ENCODE measurements at regions not wholly inside any gene's neighbourhood (a gene's known extent, or its start where the extent isn't known, plus 50 kb on each side); places are given as distances from the start of the nearest gene placed in this dataset.
"Not testable (repeated sequence)": the region's sequence is repeated elsewhere in the genome, so short reads cannot be mapped to it uniquely, and the experiment has no call there.

DNA sequence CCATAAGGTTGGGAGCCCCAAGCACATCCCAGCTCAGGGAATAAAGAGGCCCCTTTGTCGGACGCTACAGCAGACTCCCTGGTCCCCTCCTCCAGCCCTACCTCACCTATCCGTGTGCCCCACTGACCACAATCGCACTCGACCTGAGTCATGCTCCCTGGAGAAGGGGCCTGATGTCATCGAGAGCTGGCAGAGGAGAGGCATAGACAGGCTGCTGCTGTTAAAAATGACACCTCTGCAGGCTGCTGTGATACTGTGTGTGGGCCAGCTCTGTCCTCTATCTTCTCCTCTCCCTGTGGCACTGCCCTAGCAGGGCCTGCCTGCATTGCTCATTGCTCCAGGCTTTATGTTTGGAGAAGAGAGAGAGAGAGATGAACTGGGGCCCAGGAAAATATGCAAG, 123.4 kb upstream of the SYT13 start:
- no peak for DNase-seq (ENCODE audit: low spot score)

DNA sequence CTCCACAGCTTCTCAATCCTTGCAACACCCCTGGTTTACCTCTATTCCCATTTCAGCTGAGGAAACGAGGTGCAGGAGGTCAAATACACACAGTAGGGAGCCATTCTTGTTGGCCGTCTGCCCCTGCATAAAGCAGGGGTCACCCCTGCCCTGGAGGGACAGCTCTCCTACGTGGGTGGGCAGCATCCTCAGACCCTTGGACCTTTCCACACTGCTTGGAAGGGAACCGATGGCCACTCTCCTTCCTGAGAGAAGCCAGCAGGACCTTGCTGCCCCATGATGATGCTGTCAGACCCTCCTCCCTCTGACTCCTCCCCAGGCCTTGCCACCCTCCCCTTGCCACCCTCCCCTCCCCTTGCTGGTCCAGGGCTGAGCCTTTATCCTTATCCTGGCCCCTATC, 121.1 kb upstream of the SYT13 start:
- DNase-seq (ENCODE audit: low spot score), result no peak

DNA sequence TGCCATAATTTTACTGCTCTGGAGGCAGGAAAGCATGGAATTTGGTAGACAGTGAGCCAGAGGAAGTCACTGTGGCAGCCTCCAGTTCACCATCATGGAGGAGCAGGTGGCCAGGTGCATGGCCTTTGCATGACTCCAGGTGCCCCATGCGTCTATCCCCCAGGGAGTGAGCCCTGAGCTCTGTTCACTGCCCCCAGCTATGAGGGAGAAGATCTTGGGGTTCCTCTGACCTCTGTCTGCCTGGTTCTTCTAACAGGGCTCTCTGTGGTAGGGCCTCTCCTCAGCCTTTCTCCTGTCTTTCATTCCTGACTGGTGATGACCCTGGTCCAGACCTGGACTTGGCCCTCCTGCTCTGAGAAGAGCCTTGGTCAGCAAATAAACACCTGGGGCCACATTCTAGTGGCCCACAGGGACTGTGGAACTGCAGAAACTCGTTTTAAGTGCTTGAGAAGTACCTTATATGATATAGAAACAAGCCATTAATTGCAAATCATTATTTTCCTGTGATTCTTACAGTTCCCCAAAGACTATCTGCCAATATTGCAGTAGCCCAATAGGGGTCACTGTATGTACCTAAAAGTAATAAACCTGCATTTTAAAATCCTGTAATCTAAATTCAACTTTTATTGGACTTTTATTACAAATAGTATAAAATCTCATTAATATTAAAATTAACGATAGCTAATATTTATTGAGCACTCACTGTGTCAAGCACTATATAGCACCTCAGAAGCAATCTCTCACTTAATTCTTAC, 120.0 kb upstream of the SYT13 start:
- DNase-seq (ENCODE audit: low spot score), result peak; percentile 30

DNA sequence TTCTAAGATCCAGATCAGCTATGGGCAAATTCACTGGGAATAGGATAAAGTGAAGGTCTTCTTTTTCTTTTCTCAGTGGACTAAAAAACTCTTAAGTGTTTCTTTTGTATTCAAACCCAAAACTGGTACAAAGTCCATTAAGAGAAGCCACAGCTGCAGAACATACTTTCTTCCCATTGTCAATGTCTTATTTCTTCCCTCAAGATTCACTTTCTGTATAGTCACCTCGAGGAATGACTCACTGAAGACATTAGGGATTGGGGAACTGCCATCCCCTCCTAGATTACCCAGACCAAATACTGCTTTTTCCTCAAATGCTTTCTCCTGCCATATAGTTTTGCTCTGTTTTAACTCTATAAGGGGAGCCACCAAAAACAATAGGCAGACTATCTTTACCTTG, 117.4 kb upstream of the SYT13 start:
- DNase-seq (ENCODE audit: low spot score), result not testable (repeated sequence)

DNA sequence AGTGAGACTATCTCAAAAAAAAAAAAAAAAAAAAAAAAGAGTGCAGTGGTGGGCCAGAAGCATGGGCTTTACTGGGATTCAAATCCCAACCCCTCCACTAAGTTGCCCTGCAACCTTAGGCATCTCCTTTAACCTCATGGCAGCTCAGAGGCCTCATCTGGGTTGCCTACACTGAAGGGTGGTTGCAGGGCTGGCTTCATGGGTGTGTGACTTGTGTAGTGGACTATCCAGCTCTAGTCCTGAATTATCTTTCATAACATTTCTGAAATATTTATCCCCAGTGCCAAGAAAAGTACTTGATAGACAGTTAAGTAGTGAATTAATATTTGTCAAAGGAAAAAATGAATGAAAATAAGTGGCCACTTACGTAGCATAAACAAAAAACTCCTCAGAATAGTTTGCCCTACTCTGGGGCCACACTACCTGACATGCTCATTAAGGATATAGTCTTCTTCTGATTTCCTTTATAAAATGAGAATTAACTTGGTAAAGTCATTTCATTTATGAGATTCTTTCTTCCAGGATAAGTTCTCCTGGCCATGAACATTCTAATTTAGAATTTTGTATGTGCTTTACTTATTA, 116.0 kb upstream of the SYT13 start:
- no peak for DNase-seq (ENCODE audit: low spot score)

DNA sequence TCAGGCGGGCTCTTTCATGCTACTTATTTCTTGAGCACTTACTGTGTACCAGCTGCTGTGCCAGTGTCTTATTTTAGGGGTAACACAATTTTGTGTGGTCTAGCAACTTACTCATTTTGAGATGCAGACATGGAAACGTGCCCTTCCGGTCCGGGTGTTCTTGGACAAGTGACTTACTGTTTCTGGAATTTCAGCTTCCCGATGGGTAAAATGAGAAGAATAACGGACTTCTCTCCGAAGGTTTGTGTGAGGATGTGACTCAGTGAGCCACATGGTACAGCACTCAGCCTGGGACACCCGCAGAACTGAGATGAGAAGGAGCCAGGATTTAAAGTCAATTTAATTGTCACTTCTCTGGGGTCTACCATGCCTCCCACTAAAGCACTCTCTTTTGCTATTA, 114.5 kb upstream of the SYT13 start:
- DNase-seq (ENCODE audit: low spot score), result no peak

DNA sequence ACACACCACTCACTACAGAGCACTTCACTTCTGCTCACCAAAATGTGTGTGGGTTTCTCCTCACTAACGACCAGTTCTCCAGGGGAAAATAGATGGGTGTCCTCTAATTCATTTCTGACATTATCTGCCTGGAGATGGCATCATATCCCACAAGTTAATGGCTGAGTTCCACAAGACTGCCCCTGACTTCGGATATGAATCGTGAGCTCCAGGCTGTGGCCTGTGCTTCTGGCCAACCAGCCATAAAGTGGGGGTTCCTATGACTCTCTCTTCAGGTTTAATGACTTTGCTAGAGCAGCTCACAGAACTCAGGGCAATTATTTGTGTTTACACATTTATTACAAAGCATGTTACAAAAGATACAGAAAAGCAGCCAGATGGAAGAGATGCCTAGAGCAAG, 113.0 kb upstream of the SYT13 start:
- no peak for DNase-seq (ENCODE audit: low spot score)

DNA sequence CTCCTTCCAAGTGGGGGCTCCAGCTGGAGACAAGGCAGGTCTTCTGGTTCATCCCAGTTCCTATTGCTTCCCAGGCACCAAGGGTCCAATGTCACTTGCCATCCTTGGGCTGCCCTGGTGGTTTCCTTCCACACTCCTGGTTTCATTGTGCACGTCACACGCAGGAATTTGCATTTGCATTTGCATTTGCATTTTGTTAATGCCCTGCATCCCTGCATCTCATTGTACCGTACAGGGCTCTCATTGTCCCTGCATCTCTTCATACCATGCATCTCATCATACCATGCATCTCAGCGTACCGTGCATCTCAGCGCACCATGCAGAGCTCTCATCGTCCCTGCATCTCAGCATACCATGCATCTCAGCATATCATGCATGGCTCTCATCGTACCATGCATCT, 112.2 kb upstream of the SYT13 start:
- DNase-seq (ENCODE audit: low spot score), result no peak

DNA sequence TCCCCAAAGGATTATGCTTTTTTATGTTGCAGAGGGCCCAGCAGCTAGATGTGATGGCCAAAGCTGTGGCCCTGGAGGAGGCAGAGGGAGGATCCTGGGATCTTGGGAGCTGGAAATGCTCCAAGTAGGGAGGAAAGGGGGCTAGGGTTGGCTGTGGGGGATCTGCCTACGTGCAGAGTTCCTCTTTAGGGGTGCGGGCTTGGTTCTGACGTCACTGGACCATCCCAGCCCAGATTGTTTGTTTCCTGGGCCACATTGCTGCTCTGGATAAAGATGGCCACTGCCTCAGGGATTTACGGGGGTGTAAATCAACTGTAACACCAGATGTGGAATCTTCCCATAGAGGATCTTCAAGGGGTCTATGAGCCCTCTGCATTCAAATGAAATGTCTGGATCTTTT, 110.3 kb upstream of the SYT13 start:
- no peak for DNase-seq (ENCODE audit: low spot score)

DNA sequence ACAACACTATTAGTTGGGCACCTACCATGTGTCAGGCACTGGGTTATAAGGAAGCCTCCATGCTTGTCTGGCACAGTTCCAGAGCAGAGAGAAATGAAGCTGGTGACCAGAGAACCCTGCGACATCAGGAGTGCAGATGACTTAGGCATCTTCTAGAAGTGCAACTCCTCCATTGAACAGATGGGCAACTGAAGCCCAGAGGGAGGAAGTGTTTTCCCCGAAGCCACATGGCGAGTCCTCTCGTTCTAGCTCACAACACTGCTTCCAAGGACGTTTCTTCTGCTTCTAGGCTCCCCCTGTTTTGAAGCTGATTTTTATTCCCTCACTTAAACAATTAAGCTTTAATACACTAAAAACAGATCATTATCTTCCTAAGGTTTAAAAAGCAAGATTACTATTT, 109.8 kb upstream of the SYT13 start:
- no peak for DNase-seq (ENCODE audit: low spot score)

DNA sequence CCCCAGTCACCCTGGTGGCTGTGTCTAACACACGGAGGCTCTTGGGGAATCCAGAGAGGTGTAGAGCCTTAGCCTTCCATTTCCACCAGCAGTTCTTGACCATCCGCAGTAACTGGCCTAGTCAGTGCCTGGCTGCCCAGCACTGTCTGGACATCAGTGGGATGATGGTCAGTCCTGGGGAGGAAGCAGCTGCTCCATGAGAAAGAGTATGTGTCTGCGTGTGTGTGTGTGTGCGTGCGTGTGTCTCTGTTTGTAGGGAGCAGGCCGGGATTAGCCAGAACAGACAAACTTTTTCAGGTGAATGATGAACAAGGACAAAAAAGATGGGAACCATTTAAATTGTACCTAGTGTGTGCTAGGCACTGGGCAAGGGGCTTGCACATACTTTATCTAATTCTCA, 109.3 kb upstream of the SYT13 start:
- no peak for DNase-seq (ENCODE audit: low spot score)

DNA sequence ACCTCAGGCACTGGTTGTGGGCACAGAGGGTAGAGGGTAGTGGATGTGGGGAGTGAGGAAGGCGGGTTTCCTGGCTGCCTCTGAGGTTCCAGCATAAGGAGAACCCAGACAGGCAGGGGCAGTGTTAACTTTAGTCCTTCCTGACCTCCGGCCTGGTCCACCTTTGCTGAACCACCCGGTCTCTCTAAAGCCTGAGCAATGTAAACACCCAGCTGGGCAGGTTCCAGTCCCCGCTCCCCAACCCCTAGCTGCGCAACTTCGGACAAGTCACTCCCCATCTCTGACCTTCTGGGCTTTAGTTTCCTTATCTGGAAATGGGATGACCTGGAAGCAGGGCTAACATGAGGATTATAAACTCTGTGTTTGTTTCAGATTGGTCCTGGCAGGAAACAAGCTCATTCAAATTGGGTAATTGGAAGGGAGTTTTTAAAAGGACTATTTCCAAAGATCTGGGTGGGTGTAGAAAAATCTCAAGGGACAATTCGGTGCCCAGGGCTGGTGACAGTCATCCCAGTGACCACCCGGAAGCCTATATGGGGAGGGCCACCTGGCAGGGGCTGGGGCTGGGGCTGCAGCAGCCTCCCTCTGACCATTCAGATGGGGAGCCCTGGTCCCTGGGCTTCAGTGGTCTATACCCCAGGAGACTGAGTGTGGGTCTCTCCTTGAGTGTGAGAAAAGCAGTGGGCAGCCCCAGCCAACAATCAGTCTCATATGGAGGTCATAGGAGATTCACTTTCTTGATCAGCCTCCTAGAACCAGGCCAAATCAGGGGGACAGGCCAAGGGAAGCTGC, 108.3 kb upstream of the SYT13 start:
- DNase-seq (ENCODE audit: low spot score), result no peak

DNA sequence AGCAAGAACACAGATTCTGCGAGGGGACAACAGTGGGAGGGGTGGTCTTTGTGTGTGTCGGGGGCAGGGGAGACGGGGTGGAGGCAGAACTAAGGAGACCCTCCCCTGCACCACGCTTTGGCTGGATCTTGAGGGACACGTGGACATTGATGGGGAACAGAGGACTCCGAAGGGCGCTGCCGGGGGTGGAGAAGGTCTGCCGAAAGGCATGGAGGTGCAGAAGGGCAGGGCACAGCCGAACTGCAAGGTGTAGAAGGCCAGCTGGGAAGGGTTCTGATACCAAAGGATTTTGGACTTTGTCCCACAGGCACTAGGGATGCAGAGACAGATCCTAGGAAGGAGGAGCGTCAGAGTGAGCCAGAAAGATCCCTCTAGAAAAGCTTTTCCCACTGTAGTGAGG, 107.7 kb upstream of the SYT13 start:
- DNase-seq (ENCODE audit: low spot score), result no peak

DNA sequence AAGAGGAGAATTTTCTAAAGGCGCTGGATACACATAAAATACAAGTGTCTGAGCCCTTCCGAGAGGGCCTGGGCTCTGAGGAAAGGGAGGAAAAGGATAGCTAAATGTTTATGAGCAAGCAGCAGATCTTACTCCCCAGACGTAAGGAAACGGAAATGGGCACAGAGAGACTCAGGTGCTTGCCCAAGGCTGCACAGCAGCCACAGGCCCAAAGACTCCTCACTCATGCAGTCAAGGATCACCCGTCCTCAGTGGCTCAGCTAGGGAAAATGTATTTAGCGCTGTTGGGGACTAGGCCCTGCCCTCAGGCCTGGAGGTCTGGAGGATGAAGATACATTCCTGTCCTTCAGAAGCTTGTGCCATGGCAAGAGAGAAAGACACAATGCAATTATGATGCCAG, 107.2 kb upstream of the SYT13 start:
- DNase-seq (ENCODE audit: low spot score), result no peak

DNA sequence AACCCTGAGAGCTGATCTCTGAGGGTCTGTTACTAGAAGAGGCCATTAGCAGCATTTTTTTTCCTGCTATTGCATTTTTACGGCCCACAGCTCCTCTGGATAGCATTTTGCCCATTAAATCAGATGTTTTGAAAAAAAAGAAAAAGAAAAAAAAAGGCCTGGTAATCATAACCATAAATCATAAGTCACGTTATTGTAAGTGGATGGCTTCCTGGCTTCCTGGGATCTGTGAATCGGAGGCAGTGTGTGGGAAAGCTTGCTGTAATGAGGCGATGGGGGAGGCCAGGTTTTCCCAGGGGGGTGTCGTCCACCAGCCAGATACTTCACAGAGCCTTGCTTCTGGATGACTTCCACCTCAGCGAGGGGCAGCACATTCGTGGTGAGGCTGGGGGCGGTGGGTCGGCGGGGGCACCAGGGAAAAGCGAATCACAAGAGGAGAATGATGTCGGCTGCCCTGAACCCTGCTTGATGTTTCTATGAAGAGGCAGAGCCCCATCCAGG, 106.5 kb upstream of the SYT13 start:
- DNase-seq (ENCODE audit: low spot score), result no peak

DNA sequence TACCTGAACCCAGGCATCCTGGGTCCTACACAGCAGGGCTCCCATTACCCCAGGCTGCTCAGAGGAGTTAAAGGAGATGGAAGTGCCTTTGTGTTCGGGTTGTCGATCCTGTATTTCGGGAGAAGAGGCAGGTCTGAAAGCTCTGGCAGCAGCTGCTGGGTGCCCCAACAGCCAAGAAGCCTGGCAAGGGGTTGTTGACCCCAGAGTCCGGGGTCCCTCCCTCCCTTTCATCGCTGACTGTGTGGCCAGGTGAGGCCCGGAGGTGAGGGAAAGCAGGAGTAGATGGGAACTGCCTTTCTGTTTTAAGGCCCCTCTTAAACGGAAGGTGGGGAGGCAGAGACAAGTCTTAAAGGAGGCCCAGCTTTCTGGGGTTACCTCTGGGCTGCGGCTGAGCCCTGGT, 106.0 kb upstream of the SYT13 start:
- DNase-seq (ENCODE audit: low spot score), result no peak

DNA sequence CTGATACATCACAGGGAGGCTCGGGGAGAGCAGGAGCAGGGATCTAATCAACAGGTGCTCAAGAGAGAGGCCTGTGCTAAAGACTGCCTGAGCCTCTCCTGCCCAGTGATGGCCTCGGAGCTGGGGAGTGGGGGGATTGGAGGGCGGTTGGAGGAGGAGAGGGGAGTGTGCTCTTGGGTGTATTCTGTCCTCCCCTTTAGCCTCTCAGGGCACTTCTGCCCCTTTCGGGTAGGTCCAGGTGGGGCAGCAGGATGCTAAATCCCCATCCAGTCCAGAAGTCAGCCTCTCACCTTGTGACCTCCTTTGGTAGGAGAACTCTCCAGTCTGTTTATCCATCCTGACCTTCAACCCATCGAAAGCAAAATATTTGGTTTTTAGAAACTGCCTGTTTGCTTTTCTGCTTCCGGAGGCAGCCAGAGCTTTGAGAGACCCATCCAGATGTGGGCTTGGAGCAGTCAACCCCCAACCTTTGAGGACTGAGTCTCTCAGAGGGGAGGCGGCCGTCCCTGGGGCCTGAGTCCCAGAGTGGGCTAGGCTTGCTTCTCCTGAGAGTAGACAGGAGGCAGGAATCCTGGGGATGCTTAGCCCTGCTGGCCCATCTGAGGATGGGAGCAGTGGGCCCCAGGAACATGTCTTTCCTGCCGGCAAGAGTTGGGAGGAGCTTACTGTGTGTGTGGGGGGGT, 105.2 kb upstream of the SYT13 start:
- DNase-seq (ENCODE audit: low spot score), result no peak

DNA sequence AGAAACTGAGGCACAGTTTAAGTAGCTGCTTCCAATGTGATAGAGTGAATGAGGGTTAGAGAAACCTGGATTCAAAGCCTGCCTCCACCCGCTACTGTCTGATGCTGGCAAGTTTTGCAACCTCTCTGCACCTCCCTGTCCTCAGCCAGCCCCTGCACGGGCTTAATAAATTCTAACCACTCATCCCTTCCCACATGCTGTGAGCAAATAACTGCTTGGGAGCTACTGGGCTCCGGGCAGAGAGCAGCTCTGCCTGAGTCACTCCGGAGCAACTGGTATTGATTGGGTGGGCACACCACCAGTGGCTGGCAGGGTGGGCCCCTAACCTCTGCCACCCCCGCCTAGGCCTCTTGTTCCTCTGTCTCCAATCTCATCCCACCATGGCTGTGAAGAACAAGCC, 104.3 kb upstream of the SYT13 start:
- no peak for DNase-seq (ENCODE audit: low spot score)

DNA sequence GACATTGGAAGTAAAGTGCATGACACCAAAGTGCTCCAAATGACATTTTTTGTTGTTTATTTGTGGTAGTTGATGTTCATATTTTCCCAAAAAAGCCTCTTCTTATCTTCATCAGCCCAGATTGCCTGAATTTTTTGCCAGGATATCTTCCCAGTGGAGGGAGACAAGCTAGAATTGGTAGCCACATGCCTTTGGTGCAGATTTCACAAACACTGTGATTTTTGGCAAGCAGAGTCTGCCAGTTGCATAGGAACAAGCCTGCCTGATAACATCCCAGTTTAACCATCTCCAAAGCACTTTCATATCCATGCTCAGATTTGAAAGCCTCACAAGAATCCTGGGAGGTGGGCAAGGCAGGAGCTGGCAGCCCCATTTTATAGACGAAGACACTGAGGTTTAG, 102.3 kb upstream of the SYT13 start:
- DNase-seq (ENCODE audit: low spot score), result no peak

DNA sequence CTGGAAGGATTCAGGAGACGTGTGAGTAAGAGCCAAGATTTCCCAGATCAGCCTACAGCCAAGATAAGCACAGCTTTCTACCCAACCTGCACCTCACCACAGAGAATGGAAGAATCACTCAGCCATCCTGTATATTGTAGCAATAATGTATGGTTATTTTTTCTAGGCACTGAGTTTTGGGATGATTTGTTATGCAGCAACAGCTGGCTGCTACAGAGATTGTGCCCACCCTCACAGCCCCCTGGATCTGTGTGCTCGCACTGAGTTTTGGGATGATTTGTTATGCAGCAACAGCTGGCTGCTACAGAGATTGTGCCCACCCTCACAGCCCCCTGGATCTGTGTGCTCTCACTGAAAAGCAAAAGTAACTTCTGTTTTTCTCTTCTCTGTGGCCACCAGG, 101.7 kb upstream of the SYT13 start:
- DNase-seq (ENCODE audit: low spot score), result not testable (repeated sequence)

DNA sequence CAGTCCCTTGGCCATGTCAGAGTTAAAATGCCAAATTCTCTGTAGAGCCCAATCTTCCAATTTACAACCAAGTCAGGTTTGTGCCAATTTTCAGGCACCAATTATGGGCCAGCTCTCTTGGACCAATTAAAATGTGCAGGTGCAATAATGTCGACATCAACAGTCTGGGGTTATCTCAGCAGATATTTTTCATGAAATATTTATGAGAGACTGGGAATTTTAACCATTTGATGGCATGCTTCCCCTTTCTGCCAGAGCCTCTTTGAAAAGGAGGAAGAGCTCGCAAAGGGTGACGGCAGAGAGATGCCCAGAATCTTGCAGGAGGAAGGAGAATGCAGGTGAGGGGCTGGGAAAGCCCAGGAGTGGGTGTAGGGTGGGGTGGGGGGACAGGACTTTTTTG, 100.8 kb upstream of the SYT13 start:
- DNase-seq (ENCODE audit: low spot score), result no peak

DNA sequence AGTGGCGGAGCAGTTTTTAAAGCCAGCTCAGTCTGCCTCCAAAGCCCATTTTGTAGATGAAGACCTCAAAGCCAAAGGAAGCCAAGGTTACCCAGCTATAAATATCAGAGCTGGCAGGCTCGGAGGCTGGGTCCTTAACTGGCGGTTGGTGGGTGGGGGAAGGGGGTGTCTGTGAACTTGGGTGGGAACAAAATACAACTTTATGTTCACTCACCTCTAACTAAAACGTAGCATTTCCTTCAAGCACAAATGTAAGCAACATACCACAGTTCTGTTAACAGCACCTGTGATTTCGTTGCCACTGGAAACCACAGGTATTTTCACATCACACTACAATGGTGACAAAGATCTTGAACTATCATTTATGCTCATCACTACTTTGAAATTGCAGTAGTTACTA, 99.7 kb upstream of the SYT13 start:
- no peak for DNase-seq (ENCODE audit: low spot score)

DNA sequence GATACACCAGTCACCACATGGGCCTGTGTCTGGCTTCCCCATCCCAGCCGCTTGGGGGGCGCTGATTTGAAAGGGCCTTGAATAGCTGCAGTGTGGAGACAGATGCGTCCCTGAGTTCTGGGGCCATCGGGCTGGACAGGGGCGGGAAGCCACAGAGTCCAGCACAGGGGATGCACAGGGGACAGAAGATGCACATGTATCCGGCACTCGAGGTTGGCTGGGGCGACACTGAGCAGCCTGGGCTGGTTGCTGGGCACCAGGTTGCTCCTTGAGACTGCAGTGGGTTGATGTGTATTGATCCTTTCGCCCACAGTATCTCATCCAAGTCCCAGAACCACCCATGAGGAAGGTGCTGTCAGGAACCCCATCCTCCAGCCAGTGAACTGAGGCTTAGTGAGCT, 99.3 kb upstream of the SYT13 start:
- no peak for DNase-seq (ENCODE audit: low spot score)

All from NAMALWA (cell line).